ENCODE measurements at regions not wholly inside any gene's neighbourhood (a gene's known extent, or its start where the extent isn't known, plus 50 kb on each side); places are given as distances from the start of the nearest gene placed in this dataset.
"Not testable (repeated sequence)": the region's sequence is repeated elsewhere in the genome, so short reads cannot be mapped to it uniquely, and the experiment has no call there.

- Histone ChIP-seq H3K27me3 (ENCODE audit: insufficient read depth) (peaks cover 63% of the 10 kb centered on the region), H3K4me1 (ENCODE audit: insufficient read depth) (peaks cover 12% of the 10 kb centered on the region)
- not testable (repeated sequence) for H3K4me3 Mint-ChIP-seq; H3K79me2 ChIP-seq (replicated peaks; ENCODE audit: insufficient read depth); DNase-seq (ENCODE audit: low spot score); H3K27ac Mint-ChIP-seq; H4K20me1 ChIP-seq (replicated peaks; ENCODE audit: insufficient read depth); H2AFZ ChIP-seq; ATAC-seq; H3K4me2 ChIP-seq; H3K36me3 ChIP-seq (ENCODE audit: insufficient read depth); H3K27ac ChIP-seq (ENCODE audit: low read depth); H3F3A ChIP-seq (replicated peaks; ENCODE audit: low read depth); H3K36me3 Mint-ChIP-seq (ENCODE audit: low read depth); H3K9me2 ChIP-seq (ENCODE audit: insufficient read depth); H3K4me3 ChIP-seq
- Mint-ChIP-seq H3K4me1 (peaks cover 16% of the 10 kb centered on the region; the same call in 2 of the 3 replicates), H3K27me3 (ENCODE audit: insufficient read depth, low read depth, poor library complexity) (peaks cover 33% of the 10 kb centered on the region), H3K9me3 (peaks cover 11% of the 10 kb centered on the region; the same call in 2 of the 3 replicates)
These were observed 862.0 kb downstream of the KCNJ2 start for GRCh38 chr17:71031286-71031685.

GRCh38 chr17:71032746-71033273 lies 863.5 kb downstream of the KCNJ2 start:
- Mint-ChIP-seq H3K36me3 (ENCODE audit: low read depth) (no peaks in the 10 kb centered on the region; the same call in 2 of the 3 replicates), H3K27me3 (ENCODE audit: insufficient read depth, low read depth, poor library complexity) (peaks cover 28% of the 10 kb centered on the region), H3K4me1 (peaks cover 16% of the 10 kb centered on the region; the same call in 2 of the 3 replicates), H3K9me3 (peaks cover 11% of the 10 kb centered on the region; the same call in 2 of the 3 replicates), H3K4me3 (no peak overlapping the region), H3K27ac (no peak overlapping the region)
- Histone ChIP-seq H3K27ac (ENCODE audit: low read depth) (no peak overlapping the region), H3K79me2 (replicated peaks; ENCODE audit: insufficient read depth) (no peaks in the 10 kb centered on the region), H2AFZ (no peak overlapping the region), H3K4me1 (ENCODE audit: insufficient read depth) (peaks cover 12% of the 10 kb centered on the region), H3K9me2 (ENCODE audit: insufficient read depth) (no peaks in the 10 kb centered on the region), H3K4me3 (peak overlapping the region; percentile 13), H3K4me2 (peak overlapping the region; percentile 43), H3K36me3 (ENCODE audit: insufficient read depth) (no peaks in the 10 kb centered on the region), H3K27me3 (ENCODE audit: insufficient read depth) (peaks cover 79% of the 10 kb centered on the region), H4K20me1 (replicated peaks; ENCODE audit: insufficient read depth) (0 out of 2 replicates have a peak, but pooled peaks cover 3% of the 10 kb centered on the region), H3F3A (replicated peaks; ENCODE audit: low read depth) (no peaks in the 10 kb centered on the region)
- ATAC-seq: peak; percentile 97
- DNase-seq (ENCODE audit: low spot score): peak; percentile 93
- peak; percentile 56; the same call in 1 of the 2 replicates for TF ChIP-seq ETS1 (IDR thresholded peaks at IDR 0.05)
- TF ChIP-seq ZNF331 (CRISPR knock-in tag; IDR thresholded peaks at IDR 0.05; ENCODE audit: low read depth): no peak
- TF ChIP-seq POLR2AphosphoS5 (IDR thresholded peaks at IDR 0.05; ENCODE audit: low read depth): peak; percentile 94
- TF ChIP-seq CREB1 (CRISPR knock-in tag; IDR thresholded peaks at IDR 0.05; ENCODE audit: low read depth): peak; percentile 70
- no peak for TF ChIP-seq REST (IDR thresholded peaks at IDR 0.05; ENCODE audit: unreplicated experiment)
- 0 out of 4 replicates have a peak, but pooled peaks of 1 of the 2 experiments have one; percentile 0 for TF ChIP-seq CTCF (conservative IDR thresholded peaks at IDR 0.05; ENCODE audit: low read depth in 2 of 2)
- TF ChIP-seq ZNF462 (CRISPR knock-in tag; IDR thresholded peaks at IDR 0.05): no peak
- no peak for TF ChIP-seq EZH2 (IDR thresholded peaks at IDR 0.05; ENCODE audit: low read depth, unreplicated experiment)

Data from GM23338 (cell line).